ENCODE measurements at regions not wholly inside any gene's neighbourhood (a gene's known extent, or its start where the extent isn't known, plus 50 kb on each side); places are given as distances from the start of the nearest gene placed in this dataset.

DNA sequence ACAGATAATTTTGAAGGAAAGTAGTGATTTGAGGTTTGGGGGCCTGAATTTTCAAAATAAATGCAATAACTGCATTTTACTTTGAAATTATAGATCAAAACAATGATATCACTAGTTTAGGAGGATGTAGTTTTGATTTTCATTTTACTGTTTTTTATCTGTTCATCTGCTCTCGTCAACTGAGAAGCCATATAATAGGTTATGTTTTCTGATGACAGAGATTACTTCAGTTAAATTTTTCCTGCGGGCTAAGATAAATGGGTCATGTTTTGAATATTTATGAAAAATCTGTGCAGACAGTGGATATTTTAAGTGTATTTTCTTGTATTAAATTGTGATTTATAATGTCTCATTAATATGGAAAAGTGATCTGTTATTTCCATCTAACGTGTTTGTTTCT is 573.4 kb downstream of the CPS1 start:
- H3K4me2 ChIP-seq (ENCODE audit: insufficient read depth in 1 of 2, low read depth in 2 of 2, low read length in 2 of 2): no peak overlapping the region
- H2BK12ac ChIP-seq (ENCODE audit: low read depth, low read length): no peak overlapping the region
- H3K36me3 ChIP-seq (ENCODE audit: control insufficient read depth in 2 of 4, insufficient read depth in 4 of 4, low read length in 3 of 4): no peaks in the 10 kb centered on the region
- no peak overlapping the region for H3K14ac ChIP-seq (ENCODE audit: insufficient read length)
- no peak overlapping the region for H2BK120ac ChIP-seq (replicated peaks; ENCODE audit: low read depth, low read length)
- no peaks in the 10 kb centered on the region for H3K79me2 ChIP-seq (ENCODE audit: control insufficient read depth in 1 of 2, insufficient read depth in 2 of 2, low read length in 2 of 2)
- no peak overlapping the region for H3K56ac ChIP-seq (replicated peaks; ENCODE audit: insufficient read length, low read depth, low read length)
- no peaks in the 10 kb centered on the region for H3K9me3 ChIP-seq (ENCODE audit: insufficient read depth in 2 of 2, low read depth in 1 of 2, low read length in 1 of 2)
- no peaks in the 10 kb centered on the region for H3K4me1 ChIP-seq (replicated peaks in 1 of 4; ENCODE audit: control insufficient read depth in 3 of 4, insufficient read depth in 4 of 4, low read length in 3 of 4)
- no peak overlapping the region for H3K4me3 ChIP-seq (ENCODE audit: extremely low read depth in 1 of 4, insufficient read depth in 2 of 4, low read depth in 3 of 4, low read length in 4 of 4)
- no peak overlapping the region for H3K27ac ChIP-seq (ENCODE audit: low read depth, low read length)
- no peaks in the 10 kb centered on the region for H3K79me1 ChIP-seq (ENCODE audit: low read depth, low read length)
- WGBS, 2 experiments (ENCODE audit: extremely low coverage in 1 of 2, insufficient coverage in 1 of 2, insufficient read length in 1 of 2, insufficient replicate concordance in 2 of 2, low coverage in 1 of 2, low lambda C conversion rate in 2 of 2, missing lambda C conversion rate in 1 of 2): 91% methylated on average over 3 of the region's 3 CpGs; no CpG with 5 or more reads in 1 of the 2 experiments
- H2BK5ac ChIP-seq (ENCODE audit: low read depth, low read length): no peak overlapping the region
- no peak overlapping the region for H4K91ac ChIP-seq (replicated peaks; ENCODE audit: insufficient read length, low read length)
- H4K5ac ChIP-seq (ENCODE audit: insufficient read length, low read depth, low read length): no peak overlapping the region
- CTCF ChIA-PET (ENCODE audit: partially characterized antibody): no interaction called here
- FAIRE-seq (no peak), DNase-seq (ENCODE audit: low read depth in 1 of 2, low spot score in 2 of 2) (no peak)
- no peak overlapping the region for H2AK5ac ChIP-seq (ENCODE audit: low read depth, low read length)
- H2BK15ac ChIP-seq (ENCODE audit: low read length): no peak overlapping the region
- POLR2A ChIA-PET (ENCODE audit: partially characterized antibody): no interaction called here
- H2AFZ ChIP-seq (ENCODE audit: low read length): no peak overlapping the region
- no peak for TF ChIP-seq TBP (IDR thresholded peaks at IDR 0.05; ENCODE audit: low read depth, low read length)
- no peak for TF ChIP-seq SRF (IDR thresholded peaks at IDR 0.05; ENCODE audit: low read depth, low read length)
- TF ChIP-seq EP300 (IDR thresholded peaks at IDR 0.05; ENCODE audit: borderline replicate concordance in 1 of 2, low read depth in 2 of 2, low read length in 2 of 2): no peak
- no peak for TF ChIP-seq MAFK (IDR thresholded peaks at IDR 0.05; ENCODE audit: low read depth, low read length)
- no peak for TF ChIP-seq BCL11A (IDR thresholded peaks at IDR 0.05; ENCODE audit: low read depth in 2 of 2, low read length in 2 of 2)
- TF ChIP-seq, protein P1, sequence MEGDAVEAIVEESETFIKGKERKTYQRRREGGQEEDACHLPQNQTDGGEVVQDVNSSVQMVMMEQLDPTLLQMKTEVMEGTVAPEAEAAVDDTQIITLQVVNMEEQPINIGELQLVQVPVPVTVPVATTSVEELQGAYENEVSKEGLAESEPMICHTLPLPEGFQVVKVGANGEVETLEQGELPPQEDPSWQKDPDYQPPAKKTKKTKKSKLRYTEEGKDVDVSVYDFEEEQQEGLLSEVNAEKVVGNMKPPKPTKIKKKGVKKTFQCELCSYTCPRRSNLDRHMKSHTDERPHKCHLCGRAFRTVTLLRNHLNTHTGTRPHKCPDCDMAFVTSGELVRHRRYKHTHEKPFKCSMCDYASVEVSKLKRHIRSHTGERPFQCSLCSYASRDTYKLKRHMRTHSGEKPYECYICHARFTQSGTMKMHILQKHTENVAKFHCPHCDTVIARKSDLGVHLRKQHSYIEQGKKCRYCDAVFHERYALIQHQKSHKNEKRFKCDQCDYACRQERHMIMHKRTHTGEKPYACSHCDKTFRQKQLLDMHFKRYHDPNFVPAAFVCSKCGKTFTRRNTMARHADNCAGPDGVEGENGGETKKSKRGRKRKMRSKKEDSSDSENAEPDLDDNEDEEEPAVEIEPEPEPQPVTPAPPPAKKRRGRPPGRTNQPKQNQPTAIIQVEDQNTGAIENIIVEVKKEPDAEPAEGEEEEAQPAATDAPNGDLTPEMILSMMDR (IDR thresholded peaks at IDR 0.05; ENCODE audit: control extremely low read depth in 1 of 3, insufficient read depth in 1 of 3, low read depth in 1 of 3, low read length in 3 of 3): no peak
- TF ChIP-seq HDAC2 (IDR thresholded peaks at IDR 0.05; ENCODE audit: borderline replicate concordance in 1 of 2, low read depth in 2 of 2, low read length in 2 of 2): no peak
- TF ChIP-seq RXRA (IDR thresholded peaks at IDR 0.05; ENCODE audit: insufficient read depth, low read depth, low read length): no peak
- TF ChIP-seq TAF7 (optimal IDR thresholded peaks at IDR 0.05; ENCODE audit: borderline replicate concordance, low read depth, low read length): no peak
- TF ChIP-seq BACH1 (IDR thresholded peaks at IDR 0.05; ENCODE audit: low read length): no peak
- no peaks in the 10 kb centered on the region for H4K20me1 ChIP-seq (replicated peaks in 1 of 2; ENCODE audit: control insufficient read depth in 1 of 2, insufficient read depth in 2 of 2, low read length in 2 of 2)
- no peak overlapping the region for H4K8ac ChIP-seq (ENCODE audit: extremely low read depth, insufficient read depth, low read length)
- H3K23ac ChIP-seq (ENCODE audit: insufficient read length): no peak overlapping the region
- no peak overlapping the region for H2BK20ac ChIP-seq (ENCODE audit: low read length)
- no peak overlapping the region for H3K18ac ChIP-seq (ENCODE audit: extremely low read depth, low read length)
- no peak overlapping the region for H3K9ac ChIP-seq (replicated peaks in 1 of 4; ENCODE audit: extremely low read depth in 1 of 4, low read depth in 3 of 4, low read length in 3 of 4)
- H3K27me3 ChIP-seq (replicated peaks in 1 of 4; ENCODE audit: control insufficient read depth in 3 of 4, extremely low read depth in 1 of 4, insufficient read depth in 3 of 4, low read length in 3 of 4): no peaks in the 10 kb centered on the region
- H3K23me2 ChIP-seq (ENCODE audit: low read depth, low read length): no peaks in the 10 kb centered on the region
- no peak overlapping the region for H3K4ac ChIP-seq (replicated peaks; ENCODE audit: insufficient read length, low read depth, low read length)
